Vagina (tissue), 2 donors: ENCODE measurements at regions not wholly inside any gene's neighbourhood (a gene's known extent, or its start where the extent isn't known, plus 50 kb on each side); places are given as distances from the start of the nearest gene placed in this dataset.

ENCODE experiments used
- POLR2AphosphoS5 ChIP-seq, 2 donors: sonication (generic); formaldehyde crosslinking; IDR thresholded peaks; one replicate each; pipeline ENCODE4 v1.9.0; 2017; ENCODE audit warnings: antibody characterized with exemption in 2 of 2, mild to moderate bottlenecking in 2 of 2, low read depth in 1 of 2; ENCODE audit not compliant: insufficient read depth in 1 of 2
- TF ChIP-seq, protein P1 (sequence below), 3 experiments: fragments of 450-650 bp in 2 of 3; fragments of 200-600 bp in 1 of 3; sonication (generic) in 1 of 3; IDR thresholded peaks; one replicate each; pipeline ENCODE4 v1.5.1; 2017 to 2019; ENCODE audit warnings: antibody characterized with exemption in 3 of 3, mild to moderate bottlenecking in 2 of 3, moderate library complexity in 2 of 3

GRCh38 chr1:60942896-60943638 lies 139.3 kb upstream of the NFIA start:
- TF ChIP-seq, protein P1, sequence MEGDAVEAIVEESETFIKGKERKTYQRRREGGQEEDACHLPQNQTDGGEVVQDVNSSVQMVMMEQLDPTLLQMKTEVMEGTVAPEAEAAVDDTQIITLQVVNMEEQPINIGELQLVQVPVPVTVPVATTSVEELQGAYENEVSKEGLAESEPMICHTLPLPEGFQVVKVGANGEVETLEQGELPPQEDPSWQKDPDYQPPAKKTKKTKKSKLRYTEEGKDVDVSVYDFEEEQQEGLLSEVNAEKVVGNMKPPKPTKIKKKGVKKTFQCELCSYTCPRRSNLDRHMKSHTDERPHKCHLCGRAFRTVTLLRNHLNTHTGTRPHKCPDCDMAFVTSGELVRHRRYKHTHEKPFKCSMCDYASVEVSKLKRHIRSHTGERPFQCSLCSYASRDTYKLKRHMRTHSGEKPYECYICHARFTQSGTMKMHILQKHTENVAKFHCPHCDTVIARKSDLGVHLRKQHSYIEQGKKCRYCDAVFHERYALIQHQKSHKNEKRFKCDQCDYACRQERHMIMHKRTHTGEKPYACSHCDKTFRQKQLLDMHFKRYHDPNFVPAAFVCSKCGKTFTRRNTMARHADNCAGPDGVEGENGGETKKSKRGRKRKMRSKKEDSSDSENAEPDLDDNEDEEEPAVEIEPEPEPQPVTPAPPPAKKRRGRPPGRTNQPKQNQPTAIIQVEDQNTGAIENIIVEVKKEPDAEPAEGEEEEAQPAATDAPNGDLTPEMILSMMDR (IDR thresholded peaks at IDR 0.05): no peak
- no peak for TF ChIP-seq POLR2AphosphoS5 (IDR thresholded peaks at IDR 0.05; ENCODE audit: insufficient read depth in 1 of 2, low read depth in 1 of 2)
